Femur (tissue), 1 donor: ENCODE measurements at regions not wholly inside any gene's neighbourhood (a gene's known extent, or its start where the extent isn't known, plus 50 kb on each side); places are given as distances from the start of the nearest gene placed in this dataset.
"Not testable (repeated sequence)": the region's sequence is repeated elsewhere in the genome, so short reads cannot be mapped to it uniquely, and the experiment has no call there.

Experiments
- DNase-seq: peaks from one replicate; pipeline ENCODE4 v3.0.0-alpha.2; 2017

- DNase-seq = no peak
Measured at GRCh38 chr15:79540551-79540950, 108.4 kb downstream of the MINAR1 start.

- DNase-seq = no peak
Measured at GRCh38 chr15:79541196-79541595, 109.1 kb downstream of the MINAR1 start.

GRCh38 chr15:79543097-79543496 lies 111.0 kb downstream of the MINAR1 start:
- DNase-seq = no peak

GRCh38 chr15:79549196-79549595 lies 117.1 kb downstream of the MINAR1 start:
- no peak for DNase-seq

- DNase-seq = no peak
Measured at GRCh38 chr15:79560384-79560783, 128.2 kb downstream of the MINAR1 start.

- no peak for DNase-seq
Measured at GRCh38 chr15:79561982-79562381, 129.8 kb downstream of the MINAR1 start.

- DNase-seq = no peak
Measured at GRCh38 chr15:79562403-79562815, 130.3 kb downstream of the MINAR1 start.

GRCh38 chr15:79562899-79563298 lies 130.8 kb downstream of the MINAR1 start:
- DNase-seq = no peak

- DNase-seq = no peak
Measured at GRCh38 chr15:79570004-79570403, 137.9 kb downstream of the MINAR1 start.

- no peak for DNase-seq
Measured at GRCh38 chr15:79572691-79573404, 140.7 kb downstream of the MINAR1 start.

- not testable (repeated sequence) for DNase-seq
Measured at GRCh38 chr15:79574431-79575273, 142.5 kb downstream of the MINAR1 start.

GRCh38 chr15:79582650-79583049 lies 150.5 kb downstream of the MINAR1 start:
- DNase-seq = no peak

- DNase-seq = no peak
Measured at GRCh38 chr15:79592126-79592525, 160.0 kb downstream of the MINAR1 start.

GRCh38 chr15:79593119-79593869 lies 161.2 kb downstream of the MINAR1 start:
- DNase-seq = no peak

GRCh38 chr15:79595306-79595705 lies 163.2 kb downstream of the MINAR1 start:
- no peak for DNase-seq

GRCh38 chr15:79595995-79596622 lies 164.0 kb downstream of the MINAR1 start:
- peak; percentile 44 for DNase-seq

- DNase-seq = no peak
Measured at GRCh38 chr15:79598639-79599038, 166.5 kb downstream of the MINAR1 start.

GRCh38 chr15:79601405-79602086 lies 169.4 kb downstream of the MINAR1 start:
- DNase-seq = no peak

- no peak for DNase-seq
Measured at GRCh38 chr15:79602180-79602579, 170.0 kb downstream of the MINAR1 start.

- DNase-seq = no peak
Measured at GRCh38 chr15:79602731-79603130, 170.6 kb downstream of the MINAR1 start.

GRCh38 chr15:79606831-79607355 lies 174.8 kb downstream of the MINAR1 start:
- no peak for DNase-seq
